ENCODE measurements at regions not wholly inside any gene's neighbourhood (a gene's known extent, or its start where the extent isn't known, plus 50 kb on each side); places are given as distances from the start of the nearest gene placed in this dataset.
"Not testable (repeated sequence)": the region's sequence is repeated elsewhere in the genome, so short reads cannot be mapped to it uniquely, and the experiment has no call there.

GRCh38 chr7:63555226-63555994 is 443.2 kb upstream of the ZNF722 start:
- not testable (repeated sequence) for H3K27me3 ChIP-seq (ENCODE audit: control insufficient read depth, insufficient read depth, low read length); H3K27ac Mint-ChIP-seq; H3K4me3 ChIP-seq (ENCODE audit: low read depth, low read length); H3K4me3 Mint-ChIP-seq; H3K36me3 Mint-ChIP-seq; DNase-seq; ATAC-seq (ENCODE audit: low read depth in 2 of 2); H3K4me1 Mint-ChIP-seq; H3K9me3 ChIP-seq (ENCODE audit: control insufficient read depth in 2 of 2, low read length in 2 of 2); H3K4me1 ChIP-seq (ENCODE audit: control insufficient read depth, insufficient read depth, low read length, poor library complexity, severe bottlenecking); H3K27ac ChIP-seq (ENCODE audit: insufficient read depth, low read length, poor library complexity, severe bottlenecking); H3K27me3 Mint-ChIP-seq; H3K36me3 ChIP-seq (ENCODE audit: control insufficient read depth, insufficient read depth, low read length)
- H3K9me3 Mint-ChIP-seq, result peaks cover 0 to 10% (median 0%) of the 10 kb centered on the region in 7 donors

DNA sequence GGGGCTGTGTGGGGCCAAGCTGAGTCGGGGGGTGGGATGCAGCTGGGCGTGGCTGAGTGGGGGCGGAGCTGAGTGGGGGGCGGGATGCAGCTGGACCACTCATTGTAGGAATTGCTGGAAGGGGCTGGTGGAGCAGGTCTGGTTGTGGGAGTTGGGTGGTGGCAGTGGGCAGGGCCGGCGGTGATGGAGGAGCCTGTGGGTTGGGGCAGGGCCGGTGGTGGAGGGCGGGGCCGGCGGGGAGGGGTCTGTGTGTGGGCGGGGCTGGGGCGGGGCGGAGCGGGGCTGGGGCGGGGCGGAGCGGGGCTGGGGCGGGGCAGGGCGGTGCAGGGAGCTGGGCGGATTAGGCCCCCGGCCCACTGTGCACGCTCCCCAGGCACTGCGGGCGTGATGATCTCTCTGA is 442.4 kb upstream of the ZNF722 start:
- peaks cover 0 to 10% (median 0%) of the 10 kb centered on the region in 7 donors for H3K9me3 Mint-ChIP-seq
- not testable (repeated sequence) for DNase-seq; H3K27ac ChIP-seq (ENCODE audit: insufficient read depth, low read length, poor library complexity, severe bottlenecking); ATAC-seq (ENCODE audit: low read depth in 2 of 2); H3K9me3 ChIP-seq (ENCODE audit: control insufficient read depth in 2 of 2, low read length in 2 of 2); H3K4me1 Mint-ChIP-seq; H3K4me3 ChIP-seq (ENCODE audit: low read depth, low read length); H3K27me3 ChIP-seq (ENCODE audit: control insufficient read depth, insufficient read depth, low read length); H3K36me3 ChIP-seq (ENCODE audit: control insufficient read depth, insufficient read depth, low read length); H3K36me3 Mint-ChIP-seq; H3K27ac Mint-ChIP-seq; H3K4me3 Mint-ChIP-seq; H3K4me1 ChIP-seq (ENCODE audit: control insufficient read depth, insufficient read depth, low read length, poor library complexity, severe bottlenecking); H3K27me3 Mint-ChIP-seq

DNA sequence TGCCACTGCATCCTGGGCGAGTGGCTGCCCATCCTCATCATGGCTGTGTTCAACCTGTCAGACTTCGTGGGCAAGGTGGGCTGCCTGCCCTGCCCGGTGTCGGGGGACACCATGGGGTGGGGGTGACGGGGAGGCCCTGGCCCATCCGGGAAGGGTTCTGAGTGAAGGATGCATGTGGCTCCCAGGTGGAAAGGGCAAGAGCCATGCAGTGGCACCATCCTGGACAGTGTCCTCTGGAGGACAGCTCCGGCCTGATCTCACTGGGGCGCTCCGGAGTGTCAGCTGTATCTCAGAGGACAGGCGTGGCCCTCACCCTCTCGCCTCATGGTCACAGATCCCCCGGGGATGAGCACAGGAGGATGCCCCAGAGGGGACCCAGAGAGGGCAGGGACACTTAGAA is 439.6 kb upstream of the ZNF722 start:
- not testable (repeated sequence) for H3K4me3 Mint-ChIP-seq; DNase-seq; H3K27ac Mint-ChIP-seq; H3K4me3 ChIP-seq (ENCODE audit: low read depth, low read length); H3K4me1 ChIP-seq (ENCODE audit: control insufficient read depth, insufficient read depth, low read length, poor library complexity, severe bottlenecking); H3K9me3 ChIP-seq (ENCODE audit: control insufficient read depth in 2 of 2, low read length in 2 of 2); H3K36me3 ChIP-seq (ENCODE audit: control insufficient read depth, insufficient read depth, low read length); H3K27me3 Mint-ChIP-seq; H3K36me3 Mint-ChIP-seq; H3K27me3 ChIP-seq (ENCODE audit: control insufficient read depth, insufficient read depth, low read length); ATAC-seq (ENCODE audit: low read depth in 2 of 2); H3K27ac ChIP-seq (ENCODE audit: insufficient read depth, low read length, poor library complexity, severe bottlenecking); H3K4me1 Mint-ChIP-seq
- H3K9me3 Mint-ChIP-seq, result peaks cover 0 to 10% (median 0%) of the 10 kb centered on the region in 7 donors

DNA sequence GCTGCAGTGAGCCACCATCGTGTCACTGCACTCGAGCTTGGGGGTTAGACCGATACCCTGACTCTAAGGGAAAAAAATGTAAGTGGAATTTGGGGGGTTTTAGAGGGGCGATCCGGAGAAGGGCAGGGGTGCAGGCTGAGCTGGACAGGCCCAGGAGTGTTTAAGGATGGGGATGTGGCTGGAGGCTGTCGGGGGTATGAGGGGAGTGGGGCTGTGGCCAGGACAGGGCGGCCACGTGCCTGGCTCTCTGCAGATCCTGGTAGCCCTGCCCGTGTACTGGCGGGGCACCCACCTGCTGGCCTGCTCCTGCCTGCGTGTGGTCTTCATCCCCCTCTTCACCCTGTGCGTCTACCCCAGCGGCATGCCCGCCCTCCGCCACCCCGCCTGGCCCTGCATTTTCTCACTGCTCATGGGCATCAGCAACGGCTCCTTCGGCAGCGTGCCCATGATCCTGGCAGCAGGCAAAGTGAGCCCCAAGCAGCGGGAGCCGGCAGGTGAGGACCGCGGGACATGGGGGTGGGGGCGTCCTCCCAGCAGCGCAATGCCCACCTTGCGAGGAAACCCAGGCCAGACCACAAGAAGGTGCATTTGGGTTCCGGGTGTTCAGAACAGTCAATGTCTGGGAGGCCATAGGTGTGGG is 438.7 kb upstream of the ZNF722 start:
- not testable (repeated sequence) for H3K27me3 ChIP-seq (ENCODE audit: control insufficient read depth, insufficient read depth, low read length); H3K4me3 Mint-ChIP-seq; H3K36me3 ChIP-seq (ENCODE audit: control insufficient read depth, insufficient read depth, low read length); H3K9me3 ChIP-seq (ENCODE audit: control insufficient read depth in 2 of 2, low read length in 2 of 2); H3K36me3 Mint-ChIP-seq; ATAC-seq (ENCODE audit: low read depth in 2 of 2); H3K27ac Mint-ChIP-seq; H3K27ac ChIP-seq (ENCODE audit: insufficient read depth, low read length, poor library complexity, severe bottlenecking); H3K4me1 Mint-ChIP-seq; H3K4me3 ChIP-seq (ENCODE audit: low read depth, low read length); H3K4me1 ChIP-seq (ENCODE audit: control insufficient read depth, insufficient read depth, low read length, poor library complexity, severe bottlenecking); H3K27me3 Mint-ChIP-seq; DNase-seq
- H3K9me3 Mint-ChIP-seq, result peaks cover 0 to 10% (median 0%) of the 10 kb centered on the region in 7 donors

- not testable (repeated sequence) for H3K9me3 ChIP-seq (ENCODE audit: control insufficient read depth in 2 of 2, low read length in 2 of 2); H3K4me1 Mint-ChIP-seq; H3K4me1 ChIP-seq (ENCODE audit: control insufficient read depth, insufficient read depth, low read length, poor library complexity, severe bottlenecking); H3K9me3 Mint-ChIP-seq; H3K4me3 Mint-ChIP-seq; ATAC-seq (ENCODE audit: low read depth in 2 of 2); H3K36me3 Mint-ChIP-seq; H3K27ac Mint-ChIP-seq; H3K36me3 ChIP-seq (ENCODE audit: control insufficient read depth, insufficient read depth, low read length); DNase-seq; H3K4me3 ChIP-seq (ENCODE audit: low read depth, low read length); H3K27me3 Mint-ChIP-seq; H3K27ac ChIP-seq (ENCODE audit: insufficient read depth, low read length, poor library complexity, severe bottlenecking); H3K27me3 ChIP-seq (ENCODE audit: control insufficient read depth, insufficient read depth, low read length)
Observed at GRCh38 chr7:63561911-63562310, 436.7 kb upstream of the ZNF722 start.

DNA sequence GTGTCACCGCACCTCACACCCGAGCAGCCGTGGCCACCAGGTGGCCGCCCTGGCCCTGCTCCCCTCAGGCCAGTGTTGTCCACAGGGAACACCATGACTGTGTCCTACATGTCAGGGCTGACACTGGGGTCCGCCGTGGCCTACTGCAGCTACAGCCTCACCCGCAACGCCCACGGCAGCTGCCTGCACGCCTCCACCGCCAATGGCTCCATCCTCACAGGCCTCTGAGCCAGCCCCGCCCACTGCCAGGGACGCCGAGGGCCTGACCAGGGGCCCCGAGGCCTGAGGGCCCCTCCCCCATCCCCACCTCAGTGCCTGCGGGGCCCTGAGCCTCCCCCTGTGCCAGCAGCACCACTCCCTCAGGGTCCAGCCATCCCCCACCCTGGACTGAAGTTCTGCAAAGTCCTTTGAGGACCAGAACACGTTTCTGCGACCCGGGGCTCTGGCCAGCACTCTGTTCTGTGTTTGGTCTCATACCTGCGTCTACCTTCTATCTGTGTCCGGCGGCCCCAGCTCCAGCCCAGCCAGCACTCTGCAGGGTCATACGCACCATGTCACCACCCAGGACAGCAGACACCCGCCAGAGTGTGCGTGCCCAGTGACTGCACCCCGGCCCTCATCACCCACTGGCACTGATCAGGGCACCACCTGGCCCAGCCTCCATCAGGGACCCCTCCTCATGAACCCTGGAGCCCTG is 436.1 kb upstream of the ZNF722 start:
- H3K4me3 Mint-ChIP-seq; H3K36me3 ChIP-seq (ENCODE audit: control insufficient read depth, insufficient read depth, low read length); ATAC-seq (ENCODE audit: low read depth in 2 of 2); H3K27ac ChIP-seq (ENCODE audit: insufficient read depth, low read length, poor library complexity, severe bottlenecking); H3K9me3 Mint-ChIP-seq; H3K9me3 ChIP-seq (ENCODE audit: control insufficient read depth in 2 of 2, low read length in 2 of 2); DNase-seq; H3K4me1 Mint-ChIP-seq; H3K27me3 Mint-ChIP-seq; H3K36me3 Mint-ChIP-seq; H3K4me3 ChIP-seq (ENCODE audit: low read depth, low read length); H3K27ac Mint-ChIP-seq; H3K27me3 ChIP-seq (ENCODE audit: control insufficient read depth, insufficient read depth, low read length); H3K4me1 ChIP-seq (ENCODE audit: control insufficient read depth, insufficient read depth, low read length, poor library complexity, severe bottlenecking): not testable (repeated sequence)

GRCh38 chr7:63563151-63563940 is 435.3 kb upstream of the ZNF722 start:
- H3K27me3 ChIP-seq (ENCODE audit: control insufficient read depth, insufficient read depth, low read length); H3K36me3 Mint-ChIP-seq; H3K4me1 ChIP-seq (ENCODE audit: control insufficient read depth, insufficient read depth, low read length, poor library complexity, severe bottlenecking); ATAC-seq (ENCODE audit: low read depth in 2 of 2); DNase-seq; H3K36me3 ChIP-seq (ENCODE audit: control insufficient read depth, insufficient read depth, low read length); H3K27ac Mint-ChIP-seq; H3K4me3 ChIP-seq (ENCODE audit: low read depth, low read length); H3K4me3 Mint-ChIP-seq; H3K4me1 Mint-ChIP-seq; H3K27ac ChIP-seq (ENCODE audit: insufficient read depth, low read length, poor library complexity, severe bottlenecking); H3K9me3 ChIP-seq (ENCODE audit: control insufficient read depth in 2 of 2, low read length in 2 of 2); H3K27me3 Mint-ChIP-seq: not testable (repeated sequence)
- H3K9me3 Mint-ChIP-seq, result peaks cover 0 to 12% (median 0%) of the 10 kb centered on the region in 7 donors
